ENCODE measurements at regions not wholly inside any gene's neighbourhood (a gene's known extent, or its start where the extent isn't known, plus 50 kb on each side); places are given as distances from the start of the nearest gene placed in this dataset.
"Not testable (repeated sequence)": the region's sequence is repeated elsewhere in the genome, so short reads cannot be mapped to it uniquely, and the experiment has no call there.

GRCh38 chr15:79756365-79756764 lies 140.4 kb downstream of the MTHFS start:
- no peak for DNase-seq (ENCODE audit: low read depth in 2 of 2)

GRCh38 chr15:79765081-79765480 lies 131.7 kb downstream of the MTHFS start:
- no peak for DNase-seq (ENCODE audit: low read depth in 2 of 2)

GRCh38 chr15:79769069-79769481 lies 127.7 kb downstream of the MTHFS start:
- no peak for DNase-seq (ENCODE audit: low read depth in 2 of 2)

GRCh38 chr15:79769933-79770759 lies 126.7 kb downstream of the MTHFS start:
- no peak for DNase-seq (ENCODE audit: low read depth in 2 of 2)

GRCh38 chr15:79773128-79773527 lies 123.7 kb downstream of the MTHFS start:
- DNase-seq (ENCODE audit: low read depth in 2 of 2), result no peak

GRCh38 chr15:79775821-79776220 lies 121.0 kb downstream of the MTHFS start:
- DNase-seq (ENCODE audit: low read depth in 2 of 2), result no peak

GRCh38 chr15:79777916-79778315 lies 118.9 kb downstream of the MTHFS start:
- no peak for DNase-seq (ENCODE audit: low read depth in 2 of 2)

- no peak for DNase-seq (ENCODE audit: low read depth in 2 of 2)
Observed at GRCh38 chr15:79778378-79778990, 118.3 kb downstream of the MTHFS start.

GRCh38 chr15:79779746-79780145 lies 117.1 kb downstream of the MTHFS start:
- DNase-seq (ENCODE audit: low read depth in 2 of 2), result peak in 1 of 2 donors; percentile 3

- not testable (repeated sequence) for DNase-seq (ENCODE audit: low read depth in 2 of 2)
Observed at GRCh38 chr15:79782307-79782706, 114.5 kb downstream of the MTHFS start.
